MM.1S (cell line): ENCODE measurements at regions not wholly inside any gene's neighbourhood (a gene's known extent, or its start where the extent isn't known, plus 50 kb on each side); places are given as distances from the start of the nearest gene placed in this dataset.

ENCODE experiments used
- DNase-seq: peaks from one replicate; pipeline ENCODE4 v3.0.0-alpha.2; 2015
- H2AFZ ChIP-seq: fragments of 300-600 bp; sonication (generic); 2 replicates; pipeline ENCODE4 v1.6.0; 2016; ENCODE audit warnings: antibody characterized with exemption, low read length
- H3F3A ChIP-seq: fragments of 300-600 bp; sonication (generic); 2 replicates; pipeline ENCODE4 v1.6.1; 2016; ENCODE audit warnings: mild to moderate bottlenecking, antibody characterized with exemption, low read length, moderate library complexity, mixed read lengths; ENCODE audit not compliant: insufficient read depth
- H3K27ac ChIP-seq: fragments of 300-600 bp; sonication (generic); 2 replicates; pipeline ENCODE4 v1.5.1; 2016; ENCODE audit warnings: mild to moderate bottlenecking, low read length
- H3K27me3 ChIP-seq: fragments of 300-600 bp; sonication (generic); replicated peaks from 2 replicates; pipeline ENCODE4 v1.6.0; 2016; ENCODE audit warnings: low read length; ENCODE audit not compliant: insufficient read depth
- H3K36me3 ChIP-seq: fragments of 300-600 bp; sonication (generic); replicated peaks from 2 replicates; pipeline ENCODE4 v1.6.1; 2016; ENCODE audit warnings: mild to moderate bottlenecking, low read length, mixed read lengths; ENCODE audit not compliant: insufficient read depth
- H3K4me1 ChIP-seq: fragments of 300-600 bp; sonication (generic); 2 replicates; pipeline ENCODE4 v1.6.1; 2016; ENCODE audit warnings: low read length, mixed read lengths
- H3K4me2 ChIP-seq: fragments of 300-600 bp; sonication (generic); 2 replicates; pipeline ENCODE4 v1.6.0; 2016; ENCODE audit warnings: low read depth, low read length
- H3K4me3 ChIP-seq: fragments of 300-600 bp; sonication (generic); 2 replicates; pipeline ENCODE4 v1.5.1; 2016; ENCODE audit warnings: low read length, mixed read lengths
- H3K79me2 ChIP-seq: fragments of 300-600 bp; sonication (generic); 2 replicates; pipeline ENCODE4 v1.6.1; 2016; ENCODE audit warnings: mixed run types, low read length, mixed read lengths
- H3K9ac ChIP-seq: fragments of 300-600 bp; sonication (generic); 2 replicates; pipeline ENCODE4 v1.6.1; 2016; ENCODE audit warnings: low read length, mixed read lengths
- H3K9me2 ChIP-seq: fragments of 300-600 bp; sonication (generic); replicated peaks from 2 replicates; pipeline ENCODE4 v1.6.1; 2016; ENCODE audit warnings: mild to moderate bottlenecking, low read length, mixed read lengths; ENCODE audit not compliant: insufficient read depth
- H3K9me3 ChIP-seq: fragments of 300-600 bp; sonication (generic); replicated peaks from 2 replicates; pipeline ENCODE4 v1.6.1; 2016; ENCODE audit warnings: mild to moderate bottlenecking, low read length, mixed read lengths; ENCODE audit not compliant: insufficient read depth
- H4K20me1 ChIP-seq: fragments of 300-600 bp; sonication (generic); 2 replicates; pipeline ENCODE4 v1.6.1; 2016; ENCODE audit warnings: mild to moderate bottlenecking, low read length, moderate library complexity, mixed read lengths; ENCODE audit not compliant: insufficient read depth
- CTCF ChIP-seq: fragments of 300-600 bp; sonication (generic); IDR thresholded peaks from 2 replicates; pipeline ENCODE4 v1.5.1; 2016; ENCODE audit warnings: antibody characterized with exemption, low read length, mixed read lengths
- EZH2 ChIP-seq: fragments of 300-600 bp; sonication (generic); optimal IDR thresholded peaks from 2 replicates; pipeline ENCODE3; 2017; ENCODE audit warnings: low read depth, mild to moderate bottlenecking, antibody characterized with exemption, low read length, mixed read lengths
- EZH2phosphoT487 ChIP-seq: fragments of 300-600 bp; sonication (generic); IDR thresholded peaks from 2 replicates; pipeline ENCODE4 v1.6.1; 2018; ENCODE audit warnings: antibody characterized with exemption, low read length

- H4K20me1 ChIP-seq, result no peaks in the 10 kb centered on the region
- peaks cover 12% of the 10 kb centered on the region for H3K4me1 ChIP-seq
- no peak overlapping the region for H3K4me3 ChIP-seq
- H3K9me3 ChIP-seq, result no peaks in the 10 kb centered on the region
- H3K9ac ChIP-seq, result no peak overlapping the region
- no peak overlapping the region for H2AFZ ChIP-seq
- H3K9me2 ChIP-seq, result no peaks in the 10 kb centered on the region
- TF ChIP-seq CTCF (no peak), EZH2 (no peak), EZH2phosphoT487 (no peak)
- no peak overlapping the region for H3K4me2 ChIP-seq
- H3K79me2 ChIP-seq, result no peaks in the 10 kb centered on the region
- DNase-seq, result no peak
- H3K27me3 ChIP-seq, result no peaks in the 10 kb centered on the region
- no peak overlapping the region for H3K27ac ChIP-seq
- no peaks in the 10 kb centered on the region for H3K36me3 ChIP-seq
- H3F3A ChIP-seq, result no peaks in the 10 kb centered on the region
These were observed 1103.8 kb downstream of the TSN start for GRCh38 chr2:122859260-122859659.

- DNase-seq, result peak; percentile 80
- TF ChIP-seq CTCF (no peak), EZH2 (no peak), EZH2phosphoT487 (no peak)
- Histone ChIP-seq H3K9me2 (no peaks in the 10 kb centered on the region), H3K79me2 (no peaks in the 10 kb centered on the region), H3K9me3 (no peaks in the 10 kb centered on the region), H3K4me3 (no peak overlapping the region), H3K9ac (no peak overlapping the region), H2AFZ (no peak overlapping the region), H3K4me1 (peaks cover 20% of the 10 kb centered on the region), H3K27ac (no peak overlapping the region; the same call in 1 of the 2 replicates), H3F3A (no peaks in the 10 kb centered on the region), H3K27me3 (no peaks in the 10 kb centered on the region), H3K36me3 (no peaks in the 10 kb centered on the region), H3K4me2 (peak overlapping the region; percentile 14; the same call in 1 of the 2 replicates), H4K20me1 (no peaks in the 10 kb centered on the region)
These were observed 1108.1 kb downstream of the TSN start for GRCh38 chr2:122863532-122863931.

GRCh38 chr2:122864728-122865127 lies 1109.3 kb downstream of the TSN start:
- H3K9me3 ChIP-seq, result no peaks in the 10 kb centered on the region
- H3F3A ChIP-seq, result no peaks in the 10 kb centered on the region
- TF ChIP-seq CTCF, result no peak
- no peak for TF ChIP-seq EZH2
- no peak for TF ChIP-seq EZH2phosphoT487
- no peaks in the 10 kb centered on the region for H3K36me3 ChIP-seq
- H3K4me1 ChIP-seq, result peaks cover 20% of the 10 kb centered on the region
- H3K4me2 ChIP-seq, result no peak overlapping the region
- H3K9me2 ChIP-seq, result no peaks in the 10 kb centered on the region
- no peak overlapping the region for H2AFZ ChIP-seq
- no peaks in the 10 kb centered on the region for H3K27me3 ChIP-seq
- no peak for DNase-seq
- H3K4me3 ChIP-seq, result no peak overlapping the region
- no peak overlapping the region for H3K27ac ChIP-seq
- no peaks in the 10 kb centered on the region for H3K79me2 ChIP-seq
- no peaks in the 10 kb centered on the region for H4K20me1 ChIP-seq
- no peak overlapping the region for H3K9ac ChIP-seq
